ENCODE measurements at regions not wholly inside any gene's neighbourhood (a gene's known extent, or its start where the extent isn't known, plus 50 kb on each side); places are given as distances from the start of the nearest gene placed in this dataset.
A peak's percentile ranks its signal among the peaks of the same experiment; 100 is the strongest.

- no peaks in the 10 kb centered on the region; the same call in 1 of the 2 replicates for H3K9me2 ChIP-seq (ENCODE audit: insufficient read depth)
- peak in 1 of 2 experiments; percentile 79 for DNase-seq
- no peak overlapping the region; the same call in 1 of the 2 replicates for H2AFZ ChIP-seq
- TF ChIP-seq EZH2 (IDR thresholded peaks at IDR 0.05; ENCODE audit: low read depth) = no peak
- TF ChIP-seq, protein P1, sequence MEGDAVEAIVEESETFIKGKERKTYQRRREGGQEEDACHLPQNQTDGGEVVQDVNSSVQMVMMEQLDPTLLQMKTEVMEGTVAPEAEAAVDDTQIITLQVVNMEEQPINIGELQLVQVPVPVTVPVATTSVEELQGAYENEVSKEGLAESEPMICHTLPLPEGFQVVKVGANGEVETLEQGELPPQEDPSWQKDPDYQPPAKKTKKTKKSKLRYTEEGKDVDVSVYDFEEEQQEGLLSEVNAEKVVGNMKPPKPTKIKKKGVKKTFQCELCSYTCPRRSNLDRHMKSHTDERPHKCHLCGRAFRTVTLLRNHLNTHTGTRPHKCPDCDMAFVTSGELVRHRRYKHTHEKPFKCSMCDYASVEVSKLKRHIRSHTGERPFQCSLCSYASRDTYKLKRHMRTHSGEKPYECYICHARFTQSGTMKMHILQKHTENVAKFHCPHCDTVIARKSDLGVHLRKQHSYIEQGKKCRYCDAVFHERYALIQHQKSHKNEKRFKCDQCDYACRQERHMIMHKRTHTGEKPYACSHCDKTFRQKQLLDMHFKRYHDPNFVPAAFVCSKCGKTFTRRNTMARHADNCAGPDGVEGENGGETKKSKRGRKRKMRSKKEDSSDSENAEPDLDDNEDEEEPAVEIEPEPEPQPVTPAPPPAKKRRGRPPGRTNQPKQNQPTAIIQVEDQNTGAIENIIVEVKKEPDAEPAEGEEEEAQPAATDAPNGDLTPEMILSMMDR (conservative IDR thresholded peaks at IDR 0.05) = no peak
- H4K20me1 ChIP-seq (ENCODE audit: insufficient read depth) = no peaks in the 10 kb centered on the region
- H3K4me1 ChIP-seq (replicated peaks; ENCODE audit: insufficient read depth) = peaks cover 28% of the 10 kb centered on the region
- H3K9me3 ChIP-seq (ENCODE audit: insufficient read depth, low read depth) = no peaks in the 10 kb centered on the region
- H3K4me2 ChIP-seq = peak overlapping the region; percentile 63
- no peaks in the 10 kb centered on the region for H3K79me2 ChIP-seq (ENCODE audit: low read depth)
- POLR2A ChIA-PET (ENCODE audit: unreplicated experiment) = interaction anchor here (0.7 to 1.7 kb wide), 3 partner anchors 62 to 276 kb away, joined by 6 to 15 read pairs (median 15); partner anchors contain the start of gene KLF6
- no peaks in the 10 kb centered on the region for H3K27me3 ChIP-seq (ENCODE audit: insufficient read depth, low read depth)
- H3F3A ChIP-seq (ENCODE audit: insufficient read depth, low read depth) = peaks cover 27% of the 10 kb centered on the region
- H3K4me3 ChIP-seq = peak overlapping the region; percentile 16; the same call in 1 of the 2 replicates
- intact Hi-C loops (cut with micrococcal nuclease; ENCODE audit: unreplicated experiment) = no loop called here
- no TSS peak for BruUV-seq (replicated peaks)
- H3K27ac ChIP-seq = peak overlapping the region; percentile 96
- no peaks in the 10 kb centered on the region for H3K36me3 ChIP-seq (ENCODE audit: low read depth)
- CTCF ChIA-PET = no interaction called here
These were observed 66.3 kb upstream of the KLF6 start for GRCh38 chr10:3850999-3851937.

DNA sequence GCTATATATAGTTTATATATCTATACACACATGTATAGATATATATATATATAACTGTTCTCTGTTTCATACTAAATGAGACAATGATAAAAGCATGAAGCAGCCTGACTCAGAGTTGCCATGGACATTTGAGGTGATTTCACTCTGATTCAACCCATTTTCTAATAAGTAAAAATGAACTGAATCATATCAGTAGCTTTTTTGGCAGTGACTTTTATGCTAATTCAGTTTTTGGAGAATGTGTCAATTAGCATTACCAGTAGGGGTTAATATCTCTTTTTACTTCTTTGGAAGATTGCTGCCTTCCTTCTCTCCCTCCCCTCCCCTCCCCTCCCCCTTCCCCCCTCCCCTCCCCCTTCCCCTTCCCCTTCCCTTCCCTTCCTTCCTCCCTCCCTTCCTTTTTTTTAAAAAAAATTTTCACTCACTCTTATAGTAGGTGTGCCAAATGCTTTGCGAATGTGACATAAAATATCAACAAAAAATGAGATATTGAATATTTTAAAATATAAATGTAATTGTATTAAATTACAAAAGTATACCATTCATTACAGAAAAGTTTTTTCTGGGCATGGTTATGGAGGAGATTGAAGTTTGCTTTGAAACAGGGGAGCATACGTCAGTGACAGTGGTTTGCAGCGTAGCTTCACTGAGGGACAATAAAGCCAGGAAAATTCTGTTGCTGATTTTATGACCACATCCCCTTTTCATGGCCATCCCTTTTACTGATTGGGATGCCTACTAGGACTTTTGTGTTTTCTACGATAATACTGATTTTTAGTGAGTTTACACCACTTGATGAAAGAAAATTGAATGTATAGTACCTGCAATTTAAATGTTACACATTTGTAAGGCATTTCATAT, 64.0 kb upstream of the KLF6 start:
- no peak overlapping the region for H3K4me3 ChIP-seq
- peaks cover 27% of the 10 kb centered on the region for H3F3A ChIP-seq (ENCODE audit: insufficient read depth, low read depth)
- ChIA-PET CTCF (no interaction called here), POLR2A (ENCODE audit: unreplicated experiment) (no interaction called here)
- H2AFZ ChIP-seq = no peak overlapping the region
- peaks cover 28% of the 10 kb centered on the region for H3K4me1 ChIP-seq (replicated peaks; ENCODE audit: insufficient read depth)
- BruUV-seq (replicated peaks) = no TSS peak
- H4K20me1 ChIP-seq (ENCODE audit: insufficient read depth) = no peaks in the 10 kb centered on the region
- H3K9me3 ChIP-seq (ENCODE audit: insufficient read depth, low read depth) = no peaks in the 10 kb centered on the region
- no peak overlapping the region for H3K4me2 ChIP-seq
- no peaks in the 10 kb centered on the region for H3K9me2 ChIP-seq (ENCODE audit: insufficient read depth)
- intact Hi-C loops (cut with micrococcal nuclease; ENCODE audit: unreplicated experiment) = no loop called here
- H3K79me2 ChIP-seq (ENCODE audit: low read depth) = no peaks in the 10 kb centered on the region
- no peaks in the 10 kb centered on the region for H3K36me3 ChIP-seq (ENCODE audit: low read depth)
- H3K27me3 ChIP-seq (ENCODE audit: insufficient read depth, low read depth) = no peaks in the 10 kb centered on the region
- TF ChIP-seq, protein P1 (conservative IDR thresholded peaks at IDR 0.05) = no peak
- TF ChIP-seq EZH2 (IDR thresholded peaks at IDR 0.05; ENCODE audit: low read depth) = no peak
- no peak overlapping the region for H3K27ac ChIP-seq
- no peak for DNase-seq

GRCh38 chr10:3848005-3848774, 63.2 kb upstream of the KLF6 start:
- TF ChIP-seq, protein P1 (conservative IDR thresholded peaks at IDR 0.05) = no peak
- TF ChIP-seq EZH2 (IDR thresholded peaks at IDR 0.05; ENCODE audit: low read depth) = no peak
- Histone ChIP-seq H3K79me2 (ENCODE audit: low read depth) (no peaks in the 10 kb centered on the region), H3F3A (ENCODE audit: insufficient read depth, low read depth) (peaks cover 26% of the 10 kb centered on the region), H3K9me3 (ENCODE audit: insufficient read depth, low read depth) (no peaks in the 10 kb centered on the region), H3K27me3 (ENCODE audit: insufficient read depth, low read depth) (no peaks in the 10 kb centered on the region), H3K36me3 (ENCODE audit: low read depth) (no peaks in the 10 kb centered on the region), H3K9me2 (ENCODE audit: insufficient read depth) (no peaks in the 10 kb centered on the region), H3K4me2 (no peak overlapping the region), H4K20me1 (ENCODE audit: insufficient read depth) (no peaks in the 10 kb centered on the region), H3K4me3 (no peak overlapping the region), H2AFZ (no peak overlapping the region), H3K4me1 (replicated peaks; ENCODE audit: insufficient read depth) (peaks cover 26% of the 10 kb centered on the region), H3K27ac (no peak overlapping the region)
- ChIA-PET POLR2A (ENCODE audit: unreplicated experiment) (no interaction called here), CTCF (no interaction called here)
- intact Hi-C loops (cut with micrococcal nuclease; ENCODE audit: unreplicated experiment) = no loop called here
- no peak for DNase-seq
- BruUV-seq (replicated peaks) = no TSS peak
